Erythroblast (primary cell): ENCODE measurements at regions not wholly inside any gene's neighbourhood (a gene's known extent, or its start where the extent isn't known, plus 50 kb on each side); places are given as distances from the start of the nearest gene placed in this dataset.

Experiments used
- GATA1 ChIP-seq: IDR thresholded peaks from 2 replicates; pipeline ENCODE4 v1.6.1; 2011; ENCODE audit warnings: low read depth, mild to moderate bottlenecking, control low read depth, low read length, moderate library complexity
- POLR2A ChIP-seq: IDR thresholded peaks from 2 replicates; pipeline ENCODE4 v1.6.1; 2011; ENCODE audit warnings: mild to moderate bottlenecking, low read length

- TF ChIP-seq POLR2A: no peak
- no peak for TF ChIP-seq GATA1
Observed at GRCh38 chr20:51966296-51966971, 164.1 kb upstream of the SALL4 start.
